Activated naive CD8-positive, alpha-beta T cell (primary cell): ENCODE measurements at regions not wholly inside any gene's neighbourhood (a gene's known extent, or its start where the extent isn't known, plus 50 kb on each side); places are given as distances from the start of the nearest gene placed in this dataset.

ENCODE experiments used
- H3K27ac Mint-ChIP-seq: one replicate; pipeline ENCODE4 v1.8.0; 2021; ENCODE audit warnings: mixed read lengths
- H3K27me3 Mint-ChIP-seq: one replicate; pipeline ENCODE4 v1.8.0; 2021; ENCODE audit warnings: mixed read lengths
- H3K36me3 Mint-ChIP-seq: one replicate; pipeline ENCODE4 v1.8.0; 2021; ENCODE audit warnings: mixed read lengths
- H3K4me1 Mint-ChIP-seq: one replicate; pipeline ENCODE4 v1.8.0; 2021; ENCODE audit warnings: low read depth, mixed read lengths
- H3K4me3 Mint-ChIP-seq: one replicate; pipeline ENCODE4 v1.8.0; 2021; ENCODE audit warnings: mild to moderate bottlenecking, mixed read lengths
- H3K9me3 Mint-ChIP-seq: one replicate; pipeline ENCODE4 v1.8.0; 2021; ENCODE audit warnings: low read depth, mixed read lengths

DNA sequence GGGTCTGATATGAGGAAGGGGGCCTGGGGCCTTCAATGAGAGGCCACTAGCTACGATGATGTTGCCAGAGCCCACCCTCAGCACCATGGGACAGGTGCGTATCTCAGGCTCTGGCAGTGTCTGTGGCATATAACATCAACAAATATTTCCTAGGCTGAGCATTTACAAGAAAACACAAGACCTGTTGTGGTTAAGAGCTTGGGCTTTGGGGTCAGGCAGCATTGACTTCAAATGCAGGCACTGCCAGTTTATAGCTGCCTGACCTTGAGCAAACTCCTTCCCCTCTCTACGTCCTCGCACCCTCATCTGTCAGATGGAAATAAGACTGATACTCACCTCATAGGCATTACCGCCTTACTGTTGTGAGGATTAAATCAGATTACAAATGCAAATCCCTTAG lies 156.0 kb downstream of the KATNAL1 start:
- H3K27ac Mint-ChIP-seq = peak overlapping the region; percentile 64
- no peak overlapping the region for H3K4me3 Mint-ChIP-seq
- H3K9me3 Mint-ChIP-seq = no peaks in the 10 kb centered on the region
- H3K27me3 Mint-ChIP-seq = no peaks in the 10 kb centered on the region
- no peaks in the 10 kb centered on the region for H3K36me3 Mint-ChIP-seq
- peaks cover 63% of the 10 kb centered on the region for H3K4me1 Mint-ChIP-seq

DNA sequence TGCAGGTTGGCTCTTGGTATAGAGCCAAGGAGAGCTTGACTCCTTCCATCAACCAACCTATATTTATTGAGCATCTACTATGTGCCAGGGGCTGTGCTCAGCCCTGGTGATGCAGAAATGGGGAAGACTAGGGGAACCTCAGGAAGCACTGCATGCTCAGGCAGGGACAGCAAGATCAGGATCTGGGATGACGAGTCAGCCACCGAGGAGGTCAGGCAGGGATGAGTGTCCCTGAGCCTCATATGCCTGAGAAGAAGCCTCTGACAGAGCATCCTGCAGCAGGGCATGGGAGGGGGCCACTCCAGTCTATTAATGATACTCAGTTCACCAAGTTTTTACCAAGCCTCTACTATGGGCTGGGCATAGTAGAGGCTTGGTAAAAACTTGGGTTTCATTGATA lies 158.1 kb downstream of the KATNAL1 start:
- peaks cover 3% of the 10 kb centered on the region for H3K36me3 Mint-ChIP-seq
- peaks cover 76% of the 10 kb centered on the region for H3K4me1 Mint-ChIP-seq
- peak overlapping the region; percentile 76 for H3K27ac Mint-ChIP-seq
- H3K9me3 Mint-ChIP-seq = peaks cover 5% of the 10 kb centered on the region
- no peaks in the 10 kb centered on the region for H3K27me3 Mint-ChIP-seq
- H3K4me3 Mint-ChIP-seq = no peak overlapping the region

DNA sequence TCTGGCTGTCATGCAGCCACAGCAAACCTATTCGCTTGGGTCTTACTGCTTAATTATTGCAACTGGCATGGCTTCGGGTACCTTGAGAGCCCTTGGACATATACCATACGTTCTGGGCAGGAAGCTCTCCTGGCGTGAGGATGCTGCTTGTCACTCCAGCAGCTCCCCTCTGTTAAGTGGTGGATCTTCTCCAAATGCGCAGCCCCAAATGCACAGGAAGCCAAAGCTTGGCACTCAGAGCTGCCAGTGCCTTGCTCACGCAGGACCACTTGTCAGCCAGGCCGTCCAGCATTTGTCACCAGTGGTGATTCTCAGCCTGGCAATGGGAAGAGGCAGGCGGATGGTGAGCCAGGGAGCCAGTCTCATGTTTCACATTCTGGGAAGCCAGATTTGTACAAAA lies 158.6 kb downstream of the KATNAL1 start:
- H3K27ac Mint-ChIP-seq = peak overlapping the region; percentile 76
- no peaks in the 10 kb centered on the region for H3K27me3 Mint-ChIP-seq
- no peak overlapping the region for H3K4me3 Mint-ChIP-seq
- peaks cover 79% of the 10 kb centered on the region for H3K4me1 Mint-ChIP-seq
- H3K36me3 Mint-ChIP-seq = peaks cover 3% of the 10 kb centered on the region
- peaks cover 5% of the 10 kb centered on the region for H3K9me3 Mint-ChIP-seq

DNA sequence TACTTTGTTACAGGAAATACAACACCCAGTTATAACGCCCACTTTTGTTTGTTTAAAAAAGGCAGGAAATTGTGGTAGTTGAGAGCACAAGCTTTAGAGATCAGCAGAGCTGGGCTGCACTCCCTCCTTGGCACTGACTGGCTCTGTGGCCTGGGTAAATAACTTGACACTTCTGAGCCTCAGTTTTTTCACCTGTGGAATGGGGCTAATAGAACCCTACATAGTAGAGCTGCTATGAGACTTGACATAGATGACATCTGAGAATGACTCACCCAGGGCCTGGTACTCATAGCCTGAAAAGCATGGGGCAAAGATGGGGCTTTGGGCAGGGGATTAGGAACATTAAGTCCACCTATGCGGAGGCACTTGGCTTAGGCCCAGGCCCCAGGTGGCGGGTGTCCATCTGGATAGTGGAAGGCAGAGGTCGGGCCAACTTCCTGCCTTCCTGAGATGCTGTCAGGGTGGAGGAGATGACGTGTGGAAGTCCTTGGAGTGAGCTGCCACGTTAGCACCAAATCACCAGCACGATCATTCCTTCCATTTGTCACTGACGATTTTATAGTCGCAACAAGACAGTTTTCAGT lies 159.1 kb downstream of the KATNAL1 start:
- H3K4me3 Mint-ChIP-seq = peak overlapping the region; percentile 23
- H3K36me3 Mint-ChIP-seq = peaks cover 3% of the 10 kb centered on the region
- H3K4me1 Mint-ChIP-seq = peaks cover 82% of the 10 kb centered on the region
- peak overlapping the region; percentile 76 for H3K27ac Mint-ChIP-seq
- peaks cover 5% of the 10 kb centered on the region for H3K9me3 Mint-ChIP-seq
- no peaks in the 10 kb centered on the region for H3K27me3 Mint-ChIP-seq

DNA sequence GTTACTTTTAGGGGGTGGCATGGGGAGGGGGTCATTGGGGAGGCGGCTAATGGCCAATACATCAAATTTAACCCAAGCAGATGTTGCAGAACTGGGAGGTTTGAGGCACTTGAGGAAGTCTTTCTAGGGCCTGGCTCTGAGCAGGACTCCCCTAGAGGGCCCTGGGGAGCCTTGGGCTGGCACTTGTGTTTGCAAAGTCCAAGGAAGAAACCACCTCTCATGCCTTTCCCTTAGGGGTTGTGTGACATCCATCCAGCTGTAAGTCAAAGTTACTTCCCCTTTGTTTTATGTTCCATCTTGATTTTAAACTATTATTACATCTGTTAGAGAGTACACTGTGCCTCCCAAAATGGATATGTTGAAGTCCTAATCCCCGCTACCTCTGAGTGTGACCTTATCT lies 159.9 kb downstream of the KATNAL1 start:
- peaks cover 3% of the 10 kb centered on the region for H3K36me3 Mint-ChIP-seq
- peaks cover 5% of the 10 kb centered on the region for H3K9me3 Mint-ChIP-seq
- peaks cover 85% of the 10 kb centered on the region for H3K4me1 Mint-ChIP-seq
- H3K27ac Mint-ChIP-seq = peak overlapping the region; percentile 76
- no peaks in the 10 kb centered on the region for H3K27me3 Mint-ChIP-seq
- peak overlapping the region; percentile 23 for H3K4me3 Mint-ChIP-seq

DNA sequence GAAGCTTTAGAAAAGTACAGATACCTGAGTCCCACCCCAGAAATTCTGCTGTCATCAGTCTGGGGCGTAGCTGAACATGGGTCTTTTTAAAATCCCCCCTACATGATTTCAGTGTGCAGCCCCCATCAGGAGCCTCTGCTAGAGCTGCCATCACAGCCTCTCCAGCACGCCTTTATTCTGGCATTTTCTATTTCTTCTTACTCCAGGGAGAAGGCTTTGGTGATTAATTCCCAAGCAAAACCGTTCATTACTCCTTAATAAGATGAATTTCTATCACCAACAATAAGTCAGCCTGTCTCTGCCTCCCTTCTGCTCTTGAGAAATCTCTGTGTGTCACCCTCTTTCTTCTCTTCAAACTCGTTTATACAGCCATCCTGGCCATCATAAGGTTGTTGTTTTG lies 160.3 kb downstream of the KATNAL1 start:
- Mint-ChIP-seq H3K4me3 (peak overlapping the region; percentile 1), H3K4me1 (peaks cover 85% of the 10 kb centered on the region), H3K36me3 (peaks cover 3% of the 10 kb centered on the region), H3K27ac (peak overlapping the region; percentile 37), H3K27me3 (no peaks in the 10 kb centered on the region), H3K9me3 (peaks cover 5% of the 10 kb centered on the region)

DNA sequence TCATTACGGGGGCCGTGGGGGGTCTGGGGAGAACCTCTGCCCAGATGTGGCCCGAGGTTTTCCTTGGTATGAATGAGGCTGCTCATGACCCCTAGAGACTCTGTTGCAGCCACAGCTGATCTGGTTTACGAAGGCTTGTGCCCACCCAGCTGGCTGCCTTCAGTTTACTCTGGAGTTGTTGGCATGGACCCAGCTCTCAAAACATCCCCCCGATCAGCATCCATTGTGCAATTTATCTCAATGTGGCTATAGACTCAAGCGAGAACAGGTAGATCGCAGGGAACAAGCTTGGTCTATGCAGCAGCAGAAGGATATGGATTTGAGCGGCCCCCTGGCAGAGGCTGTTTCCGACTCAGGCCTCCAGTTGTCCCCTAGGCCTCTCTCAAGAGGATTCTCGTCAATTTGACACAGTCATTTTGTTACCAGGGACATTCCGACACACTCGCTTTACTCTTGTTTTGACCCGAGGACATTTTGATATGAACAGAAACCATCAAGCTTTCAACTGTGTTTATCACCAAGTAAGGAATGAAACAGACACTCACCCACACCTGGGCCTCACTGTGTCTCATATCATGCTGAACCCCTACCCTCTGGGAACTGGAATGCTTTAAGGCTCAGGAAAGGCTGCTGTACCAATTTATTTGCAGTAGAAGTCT lies 161.5 kb downstream of the KATNAL1 start:
- Mint-ChIP-seq H3K27me3 (no peaks in the 10 kb centered on the region), H3K4me1 (peaks cover 76% of the 10 kb centered on the region), H3K36me3 (peaks cover 3% of the 10 kb centered on the region), H3K4me3 (peak overlapping the region; percentile 30), H3K9me3 (peaks cover 5% of the 10 kb centered on the region), H3K27ac (peak overlapping the region; percentile 59)

DNA sequence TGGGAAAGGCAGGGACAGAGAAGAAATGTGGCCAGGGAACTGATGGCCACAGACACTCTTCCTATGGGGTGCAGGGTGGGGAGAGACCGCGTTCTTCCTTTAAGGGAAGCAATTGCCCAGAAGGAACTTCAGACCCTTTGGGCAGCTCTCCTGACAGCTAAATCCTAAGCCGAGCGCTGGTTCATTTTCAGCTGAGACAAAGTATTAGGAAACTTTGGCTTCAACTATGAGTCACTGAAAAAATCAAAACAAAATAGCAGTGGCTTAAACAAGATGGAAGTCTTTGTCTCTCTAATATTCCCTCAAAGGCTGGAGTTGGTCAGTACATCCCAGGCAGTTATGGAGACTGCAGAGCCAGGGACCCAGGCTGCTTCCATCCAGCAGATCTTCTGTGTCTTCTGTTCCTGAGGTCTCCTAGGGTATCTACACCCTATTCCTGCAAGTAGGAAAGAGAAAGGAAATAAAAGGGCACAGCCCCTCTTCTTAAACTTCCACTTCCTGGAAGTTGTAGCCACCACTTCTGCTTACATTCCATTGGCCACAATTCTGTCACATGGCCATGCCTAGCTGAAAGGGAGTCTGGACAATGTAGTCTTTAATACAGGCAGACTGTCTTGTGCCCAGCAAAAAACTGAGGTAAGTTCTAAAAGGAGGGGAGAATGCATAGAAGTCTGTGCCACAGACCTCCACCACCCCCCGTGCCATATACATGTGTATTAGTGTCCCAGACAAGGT lies 163.5 kb downstream of the KATNAL1 start:
- Mint-ChIP-seq H3K4me3 (no peak overlapping the region), H3K27ac (peak overlapping the region; percentile 16), H3K36me3 (peaks cover 3% of the 10 kb centered on the region), H3K27me3 (no peaks in the 10 kb centered on the region), H3K9me3 (peaks cover 5% of the 10 kb centered on the region), H3K4me1 (peaks cover 57% of the 10 kb centered on the region)

DNA sequence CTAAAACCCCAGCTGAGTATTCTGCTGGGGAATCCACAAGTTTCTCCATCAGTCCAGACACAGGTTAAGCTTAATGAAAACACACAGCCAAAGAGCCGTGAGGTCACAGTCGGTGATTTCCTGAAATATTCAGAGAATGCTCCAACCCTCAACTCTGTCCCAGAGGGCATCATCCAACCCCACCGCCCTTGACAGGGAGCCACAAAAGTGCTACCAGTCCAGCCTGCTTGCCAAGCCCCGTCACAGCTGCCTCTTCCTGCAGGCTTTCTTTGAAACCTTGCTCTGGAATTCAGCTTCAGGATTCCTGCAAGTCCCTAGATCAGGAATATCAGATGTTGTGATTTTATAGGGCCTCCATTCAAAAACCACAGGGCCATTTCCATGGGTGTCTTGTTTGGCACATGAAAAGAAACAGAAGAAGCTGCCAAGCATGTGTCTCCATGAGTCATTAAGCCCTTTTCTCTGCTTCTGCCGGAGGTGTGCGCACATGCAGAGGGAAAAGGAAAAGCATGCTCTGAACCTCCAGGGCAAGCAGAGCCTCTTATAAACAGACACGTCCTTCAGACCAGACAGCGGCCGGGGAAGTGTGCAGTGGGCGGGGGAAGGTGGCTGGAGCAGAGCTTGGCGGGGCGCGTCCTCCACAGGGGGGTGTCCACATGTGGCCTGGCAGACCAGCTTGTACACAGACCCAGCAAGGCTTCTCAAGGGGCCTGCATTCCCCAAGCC lies 164.7 kb downstream of the KATNAL1 start:
- Mint-ChIP-seq H3K27ac (peak overlapping the region; percentile 54), H3K4me1 (peaks cover 45% of the 10 kb centered on the region), H3K27me3 (no peaks in the 10 kb centered on the region), H3K9me3 (peaks cover 5% of the 10 kb centered on the region), H3K4me3 (no peak overlapping the region), H3K36me3 (peaks cover 3% of the 10 kb centered on the region)

DNA sequence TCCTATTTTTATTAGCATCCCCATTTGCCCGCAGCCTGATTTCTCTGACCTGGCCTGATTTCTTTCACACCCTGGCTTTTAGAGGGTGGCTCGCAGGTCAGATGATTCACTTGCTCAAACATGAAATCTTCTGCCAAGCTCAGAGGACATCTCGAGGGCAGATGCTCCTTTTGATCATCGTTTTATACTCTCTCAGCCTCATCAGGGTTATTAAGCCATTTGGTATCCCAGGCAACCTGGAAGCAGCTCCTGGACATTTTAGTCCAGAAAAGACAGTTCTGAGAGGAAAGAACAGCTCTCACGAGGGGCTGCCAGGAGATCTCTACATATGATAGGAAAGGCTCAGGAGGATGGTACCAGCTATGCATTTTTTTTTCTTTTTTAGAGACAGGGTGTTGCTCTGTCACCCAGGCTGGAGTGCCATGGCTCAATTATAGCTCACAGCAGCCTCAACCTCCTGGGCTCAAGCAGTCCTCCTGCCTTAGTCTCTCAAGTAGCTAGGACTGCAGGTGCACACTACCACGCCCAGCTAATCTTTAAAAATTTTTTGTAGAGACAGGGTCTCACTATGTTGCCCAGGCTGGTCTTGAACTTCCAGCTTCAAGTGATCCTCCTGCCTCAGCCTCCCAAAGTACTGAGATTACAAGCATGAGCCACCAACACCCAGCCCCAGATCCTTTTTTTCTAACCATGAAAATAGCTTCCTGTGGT lies 165.4 kb downstream of the KATNAL1 start:
- H3K4me1 Mint-ChIP-seq = peaks cover 38% of the 10 kb centered on the region
- H3K9me3 Mint-ChIP-seq = peaks cover 5% of the 10 kb centered on the region

DNA sequence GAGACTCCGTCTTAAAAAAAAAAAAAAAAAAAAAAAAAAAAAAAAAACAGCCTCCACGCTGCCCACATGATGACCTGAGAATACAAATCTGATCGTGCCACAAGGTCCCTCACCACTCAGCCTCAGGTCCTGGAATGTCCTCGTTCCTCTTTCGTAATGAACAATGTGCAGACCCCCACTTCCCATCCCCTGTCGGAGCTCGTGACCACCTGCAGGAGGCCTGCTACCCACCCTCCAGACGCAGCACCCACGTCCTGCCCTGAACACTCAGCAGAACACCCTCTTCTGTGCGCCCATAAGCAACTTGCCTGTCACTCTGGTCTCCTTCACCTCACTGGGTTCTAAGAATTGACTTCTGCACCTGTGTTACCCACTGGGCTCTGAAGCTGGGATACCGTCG lies 166.4 kb downstream of the KATNAL1 start:
- no peaks in the 10 kb centered on the region for H3K27me3 Mint-ChIP-seq
- H3K27ac Mint-ChIP-seq = no peak overlapping the region
- H3K9me3 Mint-ChIP-seq = peaks cover 5% of the 10 kb centered on the region
- peaks cover 29% of the 10 kb centered on the region for H3K4me1 Mint-ChIP-seq
- no peak overlapping the region for H3K4me3 Mint-ChIP-seq
- peaks cover 3% of the 10 kb centered on the region for H3K36me3 Mint-ChIP-seq

More for the DNA sequence above, 165.4 kb downstream of the KATNAL1 start:
- Mint-ChIP-seq H3K4me3 (no peak overlapping the region), H3K27me3 (no peaks in the 10 kb centered on the region), H3K27ac (peak overlapping the region; percentile 17), H3K36me3 (peaks cover 3% of the 10 kb centered on the region)

DNA sequence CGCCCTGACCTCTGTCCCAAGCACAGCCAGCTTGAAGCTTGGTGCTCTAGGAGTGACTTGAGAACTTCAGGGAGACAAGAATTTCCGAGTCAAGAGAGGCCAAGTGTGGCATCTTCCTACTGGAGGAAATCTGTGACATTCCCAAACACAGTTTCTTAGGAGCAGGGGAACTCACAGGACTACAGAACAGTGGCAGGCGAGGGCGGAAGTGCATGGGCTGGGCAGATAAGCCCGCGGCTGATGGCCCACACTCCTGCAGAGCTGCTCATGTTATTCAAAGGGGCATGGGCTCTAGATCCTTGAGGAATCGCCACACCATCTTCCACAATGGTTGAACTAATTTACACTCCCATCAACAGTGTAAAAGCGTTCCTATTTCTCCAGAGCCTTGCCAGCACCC lies 168.8 kb downstream of the KATNAL1 start:
- no peak overlapping the region for H3K4me3 Mint-ChIP-seq
- no peaks in the 10 kb centered on the region for H3K27me3 Mint-ChIP-seq
- peaks cover 13% of the 10 kb centered on the region for H3K4me1 Mint-ChIP-seq
- no peak overlapping the region for H3K27ac Mint-ChIP-seq
- H3K36me3 Mint-ChIP-seq = no peaks in the 10 kb centered on the region
- no peaks in the 10 kb centered on the region for H3K9me3 Mint-ChIP-seq

DNA sequence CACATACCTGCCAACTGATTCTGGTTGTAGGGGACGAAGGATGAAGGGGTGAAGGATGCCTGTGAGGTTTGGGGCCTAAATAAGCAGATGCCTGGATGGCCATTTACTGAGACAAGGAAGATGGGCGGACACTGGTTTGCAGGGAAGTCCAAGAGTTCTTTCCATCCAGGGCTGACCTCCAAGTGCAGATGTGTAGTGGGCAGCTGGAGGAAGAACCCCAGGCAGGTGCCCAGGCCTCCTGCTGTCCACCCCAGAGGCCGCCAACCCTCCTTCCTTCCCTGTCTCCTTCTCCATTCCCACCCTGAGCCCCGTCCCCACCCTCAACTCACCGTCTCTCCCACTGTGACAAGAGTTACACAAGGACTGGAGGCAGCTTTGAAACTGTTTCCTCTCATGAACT lies 171.5 kb downstream of the KATNAL1 start:
- Mint-ChIP-seq H3K4me1 (peaks cover 9% of the 10 kb centered on the region), H3K36me3 (no peaks in the 10 kb centered on the region), H3K9me3 (no peaks in the 10 kb centered on the region), H3K27ac (no peak overlapping the region), H3K27me3 (no peaks in the 10 kb centered on the region), H3K4me3 (no peak overlapping the region)

DNA sequence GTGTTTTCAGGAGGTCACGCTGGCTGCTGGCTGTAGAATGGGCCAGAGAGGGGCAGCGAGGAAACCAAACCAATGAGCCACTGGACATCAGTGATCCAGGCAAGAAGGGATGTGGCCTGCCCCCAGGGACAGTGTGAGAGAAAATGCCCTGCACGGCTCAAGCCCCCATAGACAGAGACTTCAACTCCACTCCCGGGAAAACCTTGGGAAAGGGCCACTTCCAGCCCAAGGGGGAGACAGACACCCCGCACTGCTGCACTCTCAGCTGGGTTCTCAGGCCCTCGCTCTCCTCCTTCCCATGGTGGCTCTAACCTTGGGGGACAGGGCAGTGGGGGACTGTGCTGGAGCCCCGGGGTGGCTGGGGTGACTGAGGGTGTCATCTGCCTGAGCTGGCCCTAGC lies 172.0 kb downstream of the KATNAL1 start:
- peaks cover 9% of the 10 kb centered on the region for H3K4me1 Mint-ChIP-seq
- no peak overlapping the region for H3K27ac Mint-ChIP-seq
- no peaks in the 10 kb centered on the region for H3K27me3 Mint-ChIP-seq
- no peaks in the 10 kb centered on the region for H3K36me3 Mint-ChIP-seq
- H3K4me3 Mint-ChIP-seq = no peak overlapping the region
- H3K9me3 Mint-ChIP-seq = no peaks in the 10 kb centered on the region
